Keratinocyte (primary cell): ENCODE measurements at regions not wholly inside any gene's neighbourhood (a gene's known extent, or its start where the extent isn't known, plus 50 kb on each side); places are given as distances from the start of the nearest gene placed in this dataset.

Source experiments
- CTCF ChIP-seq, 3 experiments: IDR thresholded peaks in 1 of 3; conservative IDR thresholded peaks in 1 of 3; optimal IDR thresholded peaks in 1 of 3; 2 replicates in 2 of 3; 3 replicates in 1 of 3; pipeline versions ENCODE3 to v1.5.1; 2011; ENCODE audit warnings: low read length in 3 of 3, mild to moderate bottlenecking in 3 of 3, moderate library complexity in 2 of 3, control low read depth in 1 of 3, inconsistent platforms in 1 of 3; ENCODE audit not compliant: insufficient read depth in 2 of 3; ENCODE audit errors: extremely low read depth in 1 of 3
- EZH2 ChIP-seq: IDR thresholded peaks from one replicate; pipeline ENCODE4 v1.6.1; 2012; ENCODE audit warnings: inconsistent platforms, mild to moderate bottlenecking, low read length, moderate library complexity

DNA sequence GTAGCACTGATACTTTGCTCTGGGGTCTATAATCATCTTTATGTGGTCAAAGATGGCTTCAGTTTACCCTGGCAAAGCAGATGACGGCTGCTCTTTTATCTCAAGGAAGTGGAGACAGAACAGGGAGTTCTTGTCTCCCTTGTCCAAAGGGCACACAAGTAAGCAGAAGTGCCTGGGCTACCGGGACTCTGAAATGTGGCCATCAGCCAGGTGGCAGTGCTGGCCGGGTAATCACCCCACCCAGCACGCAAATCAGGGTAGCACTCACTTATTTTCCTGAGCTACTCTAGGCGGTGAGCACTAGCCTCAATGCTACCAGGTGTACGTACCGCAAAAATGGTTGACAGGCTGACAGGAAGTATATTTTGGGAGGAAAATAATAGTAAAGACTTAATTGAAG, 119.7 kb upstream of the ETAA1 start:
- TF ChIP-seq CTCF (optimal IDR thresholded peaks at IDR 0.05 in 1 of 3, IDR thresholded peaks at IDR 0.05 in 1 of 3, conservative IDR thresholded peaks at IDR 0.05 in 1 of 3; ENCODE audit: extremely low read depth in 1 of 3, insufficient read depth in 2 of 3, low read length in 3 of 3) (peak in 1 of 3 experiments; percentile 6), EZH2 (no peak)
